Fibroblast of the aortic adventitia (primary cell): ENCODE measurements at regions not wholly inside any gene's neighbourhood (a gene's known extent, or its start where the extent isn't known, plus 50 kb on each side); places are given as distances from the start of the nearest gene placed in this dataset.

Experiments used
- DNase-seq: peaks from one replicate; pipeline ENCODE4 v3.0.0-alpha.2; 2010; ENCODE audit warnings: low read depth
- H3K4me3 ChIP-seq: 2 replicates; pipeline ENCODE4 v1.5.1; 2011; ENCODE audit warnings: low read depth, mild to moderate bottlenecking, control low read depth, low read length, moderate library complexity
- TF ChIP-seq, protein P1 (sequence below): IDR thresholded peaks from 2 replicates; pipeline ENCODE4 v1.5.1; 2011; ENCODE audit warnings: mild to moderate bottlenecking, low read length, control low read depth, inconsistent platforms; ENCODE audit not compliant: insufficient read depth

DNA sequence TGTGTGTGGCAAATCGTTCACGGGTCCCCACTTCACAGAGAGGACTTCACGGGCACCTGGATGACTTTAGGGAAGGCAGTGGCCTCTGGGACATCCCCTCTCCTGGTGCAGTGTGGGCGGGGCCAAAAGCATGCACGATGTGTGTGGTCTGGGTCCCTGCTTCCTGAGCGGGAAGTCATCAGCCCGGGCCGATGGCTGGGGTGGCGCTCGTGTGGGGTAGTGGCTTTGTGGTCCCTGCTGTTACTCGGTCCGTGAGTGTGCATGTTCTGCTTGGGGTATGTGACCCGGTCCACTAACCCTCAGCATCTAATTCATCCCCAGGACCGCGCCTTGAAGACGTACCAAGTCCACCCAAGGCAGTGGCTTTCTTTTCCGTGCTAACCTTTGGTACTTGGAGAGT lies 142.5 kb upstream of the RTL1 start:
- TF ChIP-seq, protein P1, sequence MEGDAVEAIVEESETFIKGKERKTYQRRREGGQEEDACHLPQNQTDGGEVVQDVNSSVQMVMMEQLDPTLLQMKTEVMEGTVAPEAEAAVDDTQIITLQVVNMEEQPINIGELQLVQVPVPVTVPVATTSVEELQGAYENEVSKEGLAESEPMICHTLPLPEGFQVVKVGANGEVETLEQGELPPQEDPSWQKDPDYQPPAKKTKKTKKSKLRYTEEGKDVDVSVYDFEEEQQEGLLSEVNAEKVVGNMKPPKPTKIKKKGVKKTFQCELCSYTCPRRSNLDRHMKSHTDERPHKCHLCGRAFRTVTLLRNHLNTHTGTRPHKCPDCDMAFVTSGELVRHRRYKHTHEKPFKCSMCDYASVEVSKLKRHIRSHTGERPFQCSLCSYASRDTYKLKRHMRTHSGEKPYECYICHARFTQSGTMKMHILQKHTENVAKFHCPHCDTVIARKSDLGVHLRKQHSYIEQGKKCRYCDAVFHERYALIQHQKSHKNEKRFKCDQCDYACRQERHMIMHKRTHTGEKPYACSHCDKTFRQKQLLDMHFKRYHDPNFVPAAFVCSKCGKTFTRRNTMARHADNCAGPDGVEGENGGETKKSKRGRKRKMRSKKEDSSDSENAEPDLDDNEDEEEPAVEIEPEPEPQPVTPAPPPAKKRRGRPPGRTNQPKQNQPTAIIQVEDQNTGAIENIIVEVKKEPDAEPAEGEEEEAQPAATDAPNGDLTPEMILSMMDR = no peak
- H3K4me3 ChIP-seq = no peak overlapping the region
- no peak for DNase-seq

DNA sequence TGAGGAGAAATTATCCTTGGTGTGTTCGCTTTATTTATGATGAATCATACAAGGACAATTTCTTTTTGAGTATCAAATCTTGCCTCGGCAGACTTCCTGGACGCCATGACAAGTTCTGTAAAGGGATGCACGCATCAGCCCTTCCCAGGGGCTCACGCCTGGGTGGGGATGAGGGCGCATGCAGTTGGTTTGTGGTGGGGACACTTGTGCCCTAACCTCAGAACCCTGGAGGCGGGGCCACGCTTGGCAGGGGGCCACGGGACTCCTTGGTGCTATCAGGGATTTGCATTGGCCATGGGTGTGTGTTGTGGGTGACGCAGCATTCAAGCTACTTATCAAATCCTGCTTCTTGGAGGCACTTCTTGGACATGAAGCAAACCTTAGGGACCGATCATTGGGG lies 143.8 kb upstream of the RTL1 start:
- DNase-seq = no peak
- TF ChIP-seq, protein P1 = no peak
- H3K4me3 ChIP-seq = no peak overlapping the region

DNA sequence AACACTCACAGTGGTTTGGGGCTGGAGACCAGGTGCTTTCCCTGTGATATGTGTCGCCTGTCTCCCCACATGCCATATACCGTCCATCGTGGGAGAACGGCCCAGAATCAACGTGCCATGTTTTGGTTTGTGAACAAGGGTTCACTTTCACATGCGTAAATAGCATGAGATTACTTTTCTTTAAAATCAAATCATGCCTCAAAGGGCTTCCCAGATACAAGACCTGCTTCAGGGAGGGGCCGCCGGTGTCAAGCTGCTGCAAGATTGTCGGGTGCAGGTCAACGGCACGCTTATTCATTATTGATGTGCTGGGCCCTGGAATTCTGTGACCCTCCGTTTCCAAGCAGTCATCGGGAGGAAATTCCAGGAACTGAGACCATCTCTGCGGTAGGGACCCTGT lies 145.2 kb upstream of the RTL1 start:
- TF ChIP-seq, protein P1 = no peak
- DNase-seq = no peak
- no peak overlapping the region for H3K4me3 ChIP-seq

DNA sequence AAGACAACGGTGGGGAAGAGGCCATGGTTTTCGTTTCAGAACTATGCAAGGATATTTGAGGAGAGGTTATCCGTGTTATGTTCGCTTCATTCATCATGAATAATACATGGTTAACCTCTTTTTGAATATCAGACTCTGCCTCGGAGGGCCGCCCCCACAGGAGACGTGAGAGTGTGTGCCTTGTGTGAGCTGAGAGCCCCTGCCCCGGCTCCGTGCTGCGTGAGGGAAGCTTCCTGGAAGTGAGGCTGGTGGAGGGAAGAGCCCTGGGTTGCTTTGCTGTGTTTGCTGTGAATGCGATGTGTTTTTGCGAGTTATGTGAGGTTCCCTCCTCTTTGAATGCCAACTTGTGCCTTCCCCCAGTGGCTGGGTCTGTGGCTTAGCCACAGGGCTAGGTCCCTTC lies 146.0 kb upstream of the RTL1 start:
- H3K4me3 ChIP-seq = no peak overlapping the region
- TF ChIP-seq, protein P1 = no peak
- no peak for DNase-seq

DNA sequence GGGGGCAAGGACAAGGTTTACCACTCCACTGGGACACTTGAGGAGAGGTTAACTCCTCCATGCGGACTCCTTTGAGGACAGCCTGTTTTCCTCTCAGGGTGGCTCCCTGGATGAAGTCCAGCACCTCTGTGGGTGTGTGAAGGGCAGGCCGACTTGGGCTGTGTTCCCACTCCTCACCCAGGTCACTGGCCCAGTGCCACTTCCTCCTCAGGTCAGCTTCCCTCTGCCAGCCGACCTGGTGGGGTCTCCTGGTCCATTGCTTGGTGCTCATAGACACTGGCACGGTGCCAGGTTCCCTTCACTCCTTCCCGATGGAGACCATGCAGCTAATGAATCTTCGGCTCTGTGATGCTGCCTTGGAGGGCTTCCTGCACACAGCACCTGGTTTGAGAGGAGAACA lies 146.4 kb upstream of the RTL1 start:
- TF ChIP-seq, protein P1 = no peak
- no peak overlapping the region for H3K4me3 ChIP-seq
- DNase-seq = no peak

DNA sequence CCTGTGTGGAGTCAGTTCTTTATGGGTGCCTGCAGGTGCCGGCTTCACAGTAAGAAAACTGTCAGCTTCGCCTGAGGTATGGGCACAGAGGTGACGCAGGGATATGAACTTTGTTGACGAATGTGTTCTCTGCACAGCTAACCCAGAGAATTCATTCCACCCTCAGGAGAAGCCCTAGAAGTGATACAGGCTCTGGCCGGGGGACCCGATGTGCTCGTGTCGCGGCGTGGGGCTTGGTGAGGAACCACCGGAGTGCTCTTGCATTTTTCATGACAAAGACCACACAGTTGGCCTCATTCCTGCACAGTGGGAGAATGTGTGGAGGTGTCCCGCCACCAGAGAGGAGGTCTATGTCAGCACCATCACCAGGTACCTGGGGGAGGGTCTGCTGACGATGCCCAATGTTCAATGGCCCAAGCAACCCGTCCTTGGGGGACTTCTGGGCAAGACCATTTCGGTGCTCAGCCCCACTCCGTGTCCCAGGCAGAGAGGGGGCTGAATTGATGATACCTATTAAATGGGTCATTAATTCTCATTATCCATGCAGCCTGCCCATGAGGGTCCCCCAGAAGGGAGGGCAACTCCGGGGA lies 147.5 kb upstream of the RTL1 start:
- TF ChIP-seq, protein P1 = no peak
- DNase-seq = no peak

DNA sequence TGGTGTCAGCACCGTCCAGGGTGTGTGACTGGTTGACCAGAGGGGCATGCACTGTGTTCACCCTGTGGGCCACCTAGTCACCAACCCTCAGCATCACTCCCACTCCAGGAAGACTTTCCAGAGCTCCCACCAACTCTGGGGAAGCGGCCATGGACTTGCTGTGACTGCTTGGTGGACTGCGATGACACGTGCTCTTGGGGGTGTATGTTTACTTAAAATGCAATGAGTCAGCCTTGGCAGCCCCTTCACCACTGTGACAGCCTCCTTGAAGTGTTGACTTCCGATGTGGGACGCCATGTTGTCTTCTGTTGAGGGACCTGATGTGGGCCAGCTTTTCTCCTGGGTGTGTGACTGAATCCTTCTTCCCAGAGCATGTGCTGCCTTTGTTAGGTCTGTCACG lies 151.1 kb upstream of the RTL1 start:
- DNase-seq = no peak
- TF ChIP-seq, protein P1 = no peak
- H3K4me3 ChIP-seq = no peak overlapping the region

More for the DNA sequence above, 147.5 kb upstream of the RTL1 start:
- no peak overlapping the region for H3K4me3 ChIP-seq
